CD4-positive, alpha-beta memory T cell (primary cell): ENCODE measurements at regions not wholly inside any gene's neighbourhood (a gene's known extent, or its start where the extent isn't known, plus 50 kb on each side); places are given as distances from the start of the nearest gene placed in this dataset.

Experiments used
- CTCF ChIA-PET: fragments of 350-600 bp; sonication (Branson Sonifier 250); formaldehyde crosslinking; loops from one replicate; lab custom pipeline; 2021; ENCODE audit warnings: inconsistent platforms; ENCODE audit not compliant: partially characterized antibody; lab: Charles Lee
- POLR2A ChIA-PET: fragments of 350-600 bp; sonication (Branson Sonifier 250); formaldehyde crosslinking; loops from one replicate; lab custom pipeline; 2021; ENCODE audit not compliant: partially characterized antibody; lab: Charles Lee
- DNase-seq, 5 donors: peaks; one replicate each; pipeline versions ENCODE4 v3.0.0 to v3.0.0-alpha.2; 2020 to 2022; ENCODE audit warnings: mixed read lengths in 1 of 5
- H3K27ac ChIP-seq: one replicate; pipeline ENCODE4 v1.7.0; 2013; ENCODE audit warnings: low read depth, low read length
- H3K27me3 ChIP-seq: 2 replicates; pipeline ENCODE4 v1.7.0; 2013; ENCODE audit warnings: mild to moderate bottlenecking, low read length, moderate library complexity; ENCODE audit not compliant: insufficient read depth
- H3K36me3 ChIP-seq: 2 replicates; pipeline ENCODE4 v1.7.0; 2013; ENCODE audit warnings: mild to moderate bottlenecking, low read length, moderate library complexity; ENCODE audit not compliant: insufficient read depth
- H3K4me1 ChIP-seq: 2 replicates; pipeline ENCODE4 v1.7.0; 2013; ENCODE audit warnings: mild to moderate bottlenecking, low read length, moderate library complexity; ENCODE audit not compliant: insufficient read depth
- H3K4me3 ChIP-seq, 2 donors: one replicate each; pipeline ENCODE4 v1.7.0; 2013; ENCODE audit warnings: low read length in 2 of 2, mild to moderate bottlenecking in 1 of 2
- H3K9me3 ChIP-seq, 2 donors: one replicate each; pipeline ENCODE4 v1.7.0; 2013; ENCODE audit warnings: low read length in 2 of 2, control low read depth in 1 of 2; ENCODE audit not compliant: control insufficient read depth in 1 of 2
- H3K27ac Mint-ChIP-seq, 7 donors: one replicate each; pipeline ENCODE4 v1.8.0; 2020 to 2021; ENCODE audit warnings: mixed read lengths in 7 of 7, mild to moderate bottlenecking in 6 of 7, inconsistent platforms in 3 of 7, moderate library complexity in 3 of 7
- H3K27me3 Mint-ChIP-seq, 2 donors: one replicate each; pipeline ENCODE4 v1.8.0; 2020 to 2021; ENCODE audit warnings: mixed read lengths in 2 of 2
- H3K36me3 Mint-ChIP-seq, 2 donors: one replicate each; pipeline ENCODE4 v1.8.0; 2020 to 2021; ENCODE audit warnings: mixed read lengths in 2 of 2, inconsistent platforms in 1 of 2, mild to moderate bottlenecking in 1 of 2
- H3K4me1 Mint-ChIP-seq, 4 donors: one replicate each; pipeline ENCODE4 v1.8.0; 2020 to 2021; ENCODE audit warnings: mixed read lengths in 4 of 4, mild to moderate bottlenecking in 1 of 4
- H3K4me3 Mint-ChIP-seq, 8 donors: one replicate each; pipeline ENCODE4 v1.8.0; 2020 to 2021; ENCODE audit warnings: mixed read lengths in 8 of 8, mild to moderate bottlenecking in 7 of 8, moderate library complexity in 6 of 8, inconsistent platforms in 3 of 8
- H3K9me3 Mint-ChIP-seq, 8 donors: one replicate each; pipeline ENCODE4 v1.8.0; 2020 to 2021; ENCODE audit warnings: mixed read lengths in 8 of 8, mild to moderate bottlenecking in 5 of 8, inconsistent platforms in 3 of 8, moderate library complexity in 1 of 8
- intact Hi-C: fragments of 100-400 bp; cut with micrococcal nuclease; formaldehyde crosslinking; loops from one replicate; pipeline ENCODE4 v1.15.1; 2023

GRCh38 chr10:10346390-10347150, 671.1 kb upstream of the CELF2 start:
- Mint-ChIP-seq H3K4me1 (no peaks in the 10 kb centered on the region), H3K4me3 (no peak overlapping the region), H3K27ac (no peak overlapping the region), H3K9me3 (peaks cover 0 to 3% (median 0%) of the 10 kb centered on the region in 8 donors), H3K27me3 (peaks cover 0 to 8% of the 10 kb centered on the region in 2 donors), H3K36me3 (no peaks in the 10 kb centered on the region)
- H3K27me3 ChIP-seq: no peaks in the 10 kb centered on the region
- no peaks in the 10 kb centered on the region for H3K4me1 ChIP-seq
- H3K27ac ChIP-seq: no peak overlapping the region
- ChIA-PET POLR2A (no interaction called here), CTCF (interaction anchor here (1.2 kb wide), 1 partner anchor 9 kb away, joined by 3 read pairs; no protein-coding TSS in a partner anchor)
- intact Hi-C loops: no loop called here
- no peaks in the 10 kb centered on the region for H3K9me3 ChIP-seq
- H3K36me3 ChIP-seq: no peaks in the 10 kb centered on the region
- no peak overlapping the region for H3K4me3 ChIP-seq
- DNase-seq: no peak

- no peaks in the 10 kb centered on the region for H3K27me3 ChIP-seq
- ChIA-PET POLR2A (no interaction called here), CTCF (no interaction called here)
- no peaks in the 10 kb centered on the region for H3K4me1 ChIP-seq
- peaks cover 0 to 4% (median 0%) of the 10 kb centered on the region in 8 donors for H3K9me3 Mint-ChIP-seq
- H3K4me3 Mint-ChIP-seq: no peak overlapping the region
- H3K36me3 Mint-ChIP-seq: no peaks in the 10 kb centered on the region
- H3K4me3 ChIP-seq: no peak overlapping the region
- no peak overlapping the region for H3K27ac Mint-ChIP-seq
- no peaks in the 10 kb centered on the region for H3K9me3 ChIP-seq
- no peak overlapping the region for H3K27ac ChIP-seq
- H3K4me1 Mint-ChIP-seq: no peaks in the 10 kb centered on the region
- intact Hi-C loops: no loop called here
- H3K27me3 Mint-ChIP-seq: peaks cover 0 to 6% of the 10 kb centered on the region in 2 donors
- H3K36me3 ChIP-seq: no peaks in the 10 kb centered on the region
- DNase-seq: no peak
These were observed 667.6 kb upstream of the CELF2 start for GRCh38 chr10:10350050-10350449.

DNA sequence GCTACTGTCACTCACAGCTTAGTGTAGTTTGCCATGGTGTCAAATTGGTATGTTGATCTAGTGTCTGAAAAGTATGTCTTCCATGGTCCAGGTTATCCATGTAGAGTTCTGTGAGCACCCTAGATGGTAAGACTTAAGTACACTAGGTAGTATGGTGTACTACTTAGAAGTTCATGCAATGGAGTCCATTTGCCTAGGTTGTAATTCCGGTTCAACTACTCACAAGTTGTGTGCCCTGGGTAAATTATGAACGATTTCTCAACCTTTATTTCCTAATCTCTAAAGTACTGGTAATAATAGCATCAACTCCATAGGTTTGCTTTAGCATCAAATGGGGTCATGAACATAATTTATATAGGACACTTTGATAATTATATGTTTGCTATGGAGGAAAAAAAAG, 666.2 kb upstream of the CELF2 start:
- Histone ChIP-seq H3K27me3 (no peaks in the 10 kb centered on the region), H3K36me3 (no peaks in the 10 kb centered on the region), H3K4me1 (no peaks in the 10 kb centered on the region), H3K4me3 (no peak overlapping the region), H3K27ac (no peak overlapping the region), H3K9me3 (no peaks in the 10 kb centered on the region)
- no peak overlapping the region for H3K4me3 Mint-ChIP-seq
- H3K9me3 Mint-ChIP-seq: peaks cover 0 to 4% (median 0%) of the 10 kb centered on the region in 8 donors
- H3K27me3 Mint-ChIP-seq: peaks cover 0 to 3% of the 10 kb centered on the region in 2 donors
- POLR2A ChIA-PET: no interaction called here
- CTCF ChIA-PET: no interaction called here
- no peaks in the 10 kb centered on the region for H3K36me3 Mint-ChIP-seq
- H3K27ac Mint-ChIP-seq: no peak overlapping the region
- intact Hi-C loops: no loop called here
- no peak for DNase-seq
- H3K4me1 Mint-ChIP-seq: no peaks in the 10 kb centered on the region

DNA sequence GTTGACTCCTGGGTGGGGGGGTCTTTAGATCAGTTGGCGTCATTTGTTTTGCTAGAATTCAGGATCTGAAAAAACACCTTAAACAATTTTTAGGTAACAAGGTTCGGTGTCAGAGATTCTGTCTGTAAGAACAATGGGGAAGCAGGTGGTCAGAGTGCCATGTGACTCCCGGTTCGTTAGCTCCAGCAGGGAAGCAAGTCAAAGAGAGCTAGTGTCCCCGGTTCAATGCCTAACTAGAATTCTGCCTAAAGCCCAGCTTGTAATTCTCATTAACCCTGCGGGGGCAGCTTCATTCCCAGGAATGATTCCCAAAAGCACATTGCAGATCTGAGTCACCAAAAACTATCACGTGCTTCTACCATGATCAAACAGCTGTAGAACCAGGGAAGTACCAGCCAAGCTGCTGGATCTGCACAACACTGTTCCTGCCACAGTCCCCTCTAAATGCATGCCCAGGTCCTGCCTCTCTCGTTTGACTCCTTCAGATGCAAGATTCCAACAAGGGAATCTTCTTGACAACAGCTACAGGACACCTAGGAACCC, 664.3 kb upstream of the CELF2 start:
- Mint-ChIP-seq H3K27me3 (peaks cover 2 to 3% of the 10 kb centered on the region in 2 donors), H3K4me3 (no peak overlapping the region), H3K27ac (no peak overlapping the region), H3K36me3 (no peaks in the 10 kb centered on the region), H3K4me1 (no peaks in the 10 kb centered on the region), H3K9me3 (peaks cover 0 to 4% (median 0%) of the 10 kb centered on the region in 8 donors)
- intact Hi-C loops: no loop called here
- no peak overlapping the region for H3K4me3 ChIP-seq
- H3K36me3 ChIP-seq: no peaks in the 10 kb centered on the region
- DNase-seq: no peak
- H3K4me1 ChIP-seq: no peaks in the 10 kb centered on the region
- no peaks in the 10 kb centered on the region for H3K9me3 ChIP-seq
- H3K27me3 ChIP-seq: no peaks in the 10 kb centered on the region
- POLR2A ChIA-PET: no interaction called here
- CTCF ChIA-PET: no interaction called here
- H3K27ac ChIP-seq: no peak overlapping the region

DNA sequence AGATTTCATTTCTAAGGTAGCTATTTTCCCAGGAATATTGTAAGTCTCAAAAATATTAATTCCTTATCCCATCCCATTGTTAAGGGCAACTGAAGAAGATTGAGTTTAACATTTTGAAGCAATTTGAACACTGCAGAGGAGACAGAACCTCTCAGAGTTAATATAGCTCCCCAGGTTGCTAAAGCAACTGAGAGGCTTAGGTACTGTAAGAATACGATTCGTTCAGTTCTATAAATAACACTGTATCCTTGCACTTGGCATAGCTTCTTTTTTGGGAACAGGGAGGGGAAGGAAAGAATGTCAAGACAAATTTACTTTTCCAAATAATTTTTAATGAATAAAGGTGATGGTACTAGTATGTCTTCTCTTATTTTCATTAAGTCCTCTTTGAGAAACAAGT, 658.4 kb upstream of the CELF2 start:
- Histone ChIP-seq H3K36me3 (no peaks in the 10 kb centered on the region), H3K4me1 (no peaks in the 10 kb centered on the region), H3K4me3 (no peak overlapping the region), H3K27me3 (no peaks in the 10 kb centered on the region), H3K9me3 (no peaks in the 10 kb centered on the region), H3K27ac (no peak overlapping the region)
- H3K4me3 Mint-ChIP-seq: no peak overlapping the region
- peaks cover 0 to 2% (median 0%) of the 10 kb centered on the region in 8 donors for H3K9me3 Mint-ChIP-seq
- no peaks in the 10 kb centered on the region for H3K4me1 Mint-ChIP-seq
- no peaks in the 10 kb centered on the region for H3K36me3 Mint-ChIP-seq
- no peak overlapping the region for H3K27ac Mint-ChIP-seq
- intact Hi-C loops: no loop called here
- H3K27me3 Mint-ChIP-seq: peaks cover 1 to 10% of the 10 kb centered on the region in 2 donors
- POLR2A ChIA-PET: interaction anchor here (0.5 kb wide), 1 partner anchor 389 kb away, joined by 3 read pairs; no protein-coding TSS in a partner anchor
- CTCF ChIA-PET: no interaction called here
- no peak for DNase-seq

DNA sequence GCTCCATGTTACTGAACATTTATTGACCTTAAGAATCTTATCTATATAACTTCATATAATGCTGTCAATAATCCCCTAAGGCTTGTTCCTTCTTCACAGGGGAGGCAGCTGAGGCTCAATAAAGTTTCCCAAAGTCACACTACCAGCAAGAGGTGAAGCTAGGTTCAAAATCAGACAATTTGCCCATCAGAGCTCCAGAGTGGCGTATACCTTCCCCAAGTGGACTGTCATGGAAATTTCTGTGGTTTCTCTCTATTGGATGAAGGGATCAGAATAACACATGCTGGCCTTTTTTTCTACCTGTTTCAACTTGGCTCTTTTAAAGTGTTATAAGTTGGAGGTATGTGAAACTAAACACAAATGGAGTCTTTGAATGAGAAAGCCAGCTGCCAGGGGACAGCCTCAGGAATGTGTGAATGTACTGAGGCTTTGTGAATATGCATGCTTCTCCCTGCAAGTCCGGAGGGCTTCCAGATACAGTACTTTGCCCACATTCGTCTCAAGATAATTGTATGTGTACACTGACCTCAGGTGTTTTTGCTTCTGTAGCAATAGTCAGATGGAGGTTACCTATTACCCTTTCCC, 656.3 kb upstream of the CELF2 start:
- no peak overlapping the region for H3K27ac Mint-ChIP-seq
- Histone ChIP-seq H3K4me3 (no peak overlapping the region), H3K27ac (no peak overlapping the region), H3K4me1 (no peaks in the 10 kb centered on the region), H3K27me3 (no peaks in the 10 kb centered on the region), H3K36me3 (no peaks in the 10 kb centered on the region), H3K9me3 (no peaks in the 10 kb centered on the region)
- intact Hi-C loops: no loop called here
- peaks cover 0 to 2% (median 0%) of the 10 kb centered on the region in 8 donors for H3K9me3 Mint-ChIP-seq
- CTCF ChIA-PET: no interaction called here
- POLR2A ChIA-PET: no interaction called here
- no peak for DNase-seq
- H3K4me3 Mint-ChIP-seq: no peak overlapping the region
- peaks cover 1 to 10% of the 10 kb centered on the region in 2 donors for H3K27me3 Mint-ChIP-seq
- no peaks in the 10 kb centered on the region for H3K36me3 Mint-ChIP-seq
- no peaks in the 10 kb centered on the region for H3K4me1 Mint-ChIP-seq

- Histone ChIP-seq H3K36me3 (no peaks in the 10 kb centered on the region), H3K4me1 (no peaks in the 10 kb centered on the region), H3K27ac (no peak overlapping the region), H3K4me3 (no peak overlapping the region), H3K9me3 (no peaks in the 10 kb centered on the region), H3K27me3 (no peaks in the 10 kb centered on the region)
- Mint-ChIP-seq H3K36me3 (no peaks in the 10 kb centered on the region), H3K9me3 (peaks cover 0 to 2% (median 0%) of the 10 kb centered on the region in 8 donors), H3K27me3 (peaks cover 4 to 11% of the 10 kb centered on the region in 2 donors), H3K4me3 (no peak overlapping the region), H3K4me1 (no peaks in the 10 kb centered on the region), H3K27ac (no peak overlapping the region)
- intact Hi-C loops: no loop called here
- ChIA-PET POLR2A (no interaction called here), CTCF (no interaction called here)
- DNase-seq: no peak
These were observed 654.9 kb upstream of the CELF2 start for GRCh38 chr10:10362800-10363199.
